ENCODE measurements at regions not wholly inside any gene's neighbourhood (a gene's known extent, or its start where the extent isn't known, plus 50 kb on each side); places are given as distances from the start of the nearest gene placed in this dataset.

DNA sequence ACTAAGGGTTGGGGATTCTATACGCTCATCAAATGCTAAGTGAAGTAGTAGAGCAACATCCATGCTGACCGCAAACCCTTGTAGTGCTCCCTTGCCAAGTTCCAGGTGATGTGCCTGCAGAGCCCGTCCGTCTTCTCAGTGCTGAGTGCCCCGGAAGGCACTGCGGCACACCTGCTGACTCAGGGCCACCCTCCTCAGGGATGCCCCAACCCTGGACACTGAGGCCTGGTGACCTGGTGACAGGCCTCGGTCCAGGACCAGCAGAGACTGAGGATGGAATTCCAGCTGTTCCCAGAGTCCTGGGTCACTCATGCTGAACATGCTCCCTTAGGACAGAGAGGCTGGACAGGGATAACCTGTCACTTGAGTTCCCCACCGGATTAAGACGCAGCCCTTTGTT, 422.5 kb downstream of the OCA2 start:
- Histone ChIP-seq H3K9me3 (ENCODE audit: control insufficient read depth, insufficient read depth, low read depth, low read length) (no peaks in the 10 kb centered on the region), H3K79me2 (ENCODE audit: control insufficient read depth, insufficient read depth, low read length) (no peaks in the 10 kb centered on the region), H3K4me3 (replicated peaks in 1 of 4; ENCODE audit: control extremely low read depth in 1 of 4, insufficient read depth in 1 of 4, low read depth in 3 of 4, low read length in 4 of 4) (no peak overlapping the region)

DNA sequence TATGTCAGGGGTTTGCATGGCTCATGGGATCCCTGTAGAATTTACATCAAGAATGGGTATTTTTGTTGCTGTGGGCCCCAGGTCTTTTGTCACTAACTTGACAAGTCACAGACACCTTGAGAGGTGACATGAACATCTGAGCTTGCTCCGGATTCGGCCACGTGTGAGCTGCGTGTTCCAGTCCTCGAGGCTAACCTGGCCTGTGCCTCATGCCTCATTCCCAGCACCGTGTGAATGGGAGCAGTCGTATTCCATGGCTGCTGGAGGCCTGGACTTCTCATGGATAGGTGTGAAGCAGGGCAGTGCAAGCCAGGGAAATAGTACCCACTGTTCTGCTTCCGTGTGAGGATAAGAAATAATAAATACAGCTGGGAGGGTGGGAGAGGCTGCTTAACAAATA, 423.5 kb downstream of the OCA2 start:
- no peak overlapping the region for H3K9ac ChIP-seq (ENCODE audit: insufficient read depth, low read length)
- H4K20me1 ChIP-seq (ENCODE audit: control insufficient read depth, extremely low read depth, insufficient read depth, low read length) = no peaks in the 10 kb centered on the region
- H3K36me3 ChIP-seq (ENCODE audit: control insufficient read depth, insufficient read depth, low read length) = no peaks in the 10 kb centered on the region
- no peaks in the 10 kb centered on the region for H3K27me3 ChIP-seq (ENCODE audit: control insufficient read depth, insufficient read depth, low read length)
- H3K9me3 ChIP-seq (ENCODE audit: control insufficient read depth, insufficient read depth, low read depth, low read length) = no peaks in the 10 kb centered on the region
- no peak overlapping the region for H3K4me3 ChIP-seq (replicated peaks in 1 of 4; ENCODE audit: control extremely low read depth in 1 of 4, insufficient read depth in 1 of 4, low read depth in 3 of 4, low read length in 4 of 4)
- H3K27ac ChIP-seq (ENCODE audit: insufficient read depth, low read length) = no peak overlapping the region
- TF ChIP-seq CTCF (conservative IDR thresholded peaks at IDR 0.05 in 1 of 2, IDR thresholded peaks at IDR 0.05 in 1 of 2; ENCODE audit: low read depth in 1 of 2, low read length in 2 of 2) = no peak
- TF ChIP-seq EZH2 (IDR thresholded peaks at IDR 0.05; ENCODE audit: low read length, missing control alignments) = no peak
- DNase-seq (ENCODE audit: low read depth in 2 of 2) = no peak
- H3K79me2 ChIP-seq (ENCODE audit: control insufficient read depth, insufficient read depth, low read length) = no peaks in the 10 kb centered on the region
- H3K4me1 ChIP-seq (ENCODE audit: control insufficient read depth, extremely low read depth, insufficient read depth, low read length) = no peaks in the 10 kb centered on the region
- H3K4me2 ChIP-seq (ENCODE audit: extremely low read depth, insufficient read depth, low read length) = no peak overlapping the region
- H2AFZ ChIP-seq (ENCODE audit: low read length) = no peak overlapping the region

More for the DNA sequence above, 422.5 kb downstream of the OCA2 start:
- Histone ChIP-seq H4K20me1 (ENCODE audit: control insufficient read depth, extremely low read depth, insufficient read depth, low read length) (no peaks in the 10 kb centered on the region), H3K36me3 (ENCODE audit: control insufficient read depth, insufficient read depth, low read length) (no peaks in the 10 kb centered on the region), H2AFZ (ENCODE audit: low read length) (no peak overlapping the region), H3K9ac (ENCODE audit: insufficient read depth, low read length) (no peak overlapping the region), H3K27ac (ENCODE audit: insufficient read depth, low read length) (no peak overlapping the region), H3K4me2 (ENCODE audit: extremely low read depth, insufficient read depth, low read length) (no peak overlapping the region), H3K4me1 (ENCODE audit: control insufficient read depth, extremely low read depth, insufficient read depth, low read length) (no peaks in the 10 kb centered on the region), H3K27me3 (ENCODE audit: control insufficient read depth, insufficient read depth, low read length) (no peaks in the 10 kb centered on the region)
- TF ChIP-seq EZH2 (IDR thresholded peaks at IDR 0.05; ENCODE audit: low read length, missing control alignments) (no peak), CTCF (conservative IDR thresholded peaks at IDR 0.05 in 1 of 2, IDR thresholded peaks at IDR 0.05 in 1 of 2; ENCODE audit: low read depth in 1 of 2, low read length in 2 of 2) (no peak)
- no peak for DNase-seq (ENCODE audit: low read depth in 2 of 2)

DNA sequence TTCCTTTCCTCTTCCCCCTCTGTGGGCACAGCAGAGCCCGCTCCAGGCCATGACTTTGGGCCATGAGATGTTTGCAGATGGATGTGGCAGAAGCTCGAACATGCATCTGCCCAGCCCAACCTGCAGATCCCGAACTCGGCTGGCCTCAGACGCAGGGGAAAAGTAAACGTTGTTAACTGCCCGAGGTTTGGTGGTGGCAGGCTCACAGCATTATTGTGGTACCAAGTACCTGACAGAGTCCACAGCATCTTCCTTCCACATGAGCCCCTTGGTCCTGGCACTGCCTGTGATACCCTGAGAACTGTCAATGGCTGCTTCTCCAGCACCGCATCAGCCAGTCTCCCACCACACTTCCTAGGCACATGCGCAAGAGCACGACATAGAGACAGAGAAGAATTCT, 424.3 kb downstream of the OCA2 start:
- H3K79me2 ChIP-seq (ENCODE audit: control insufficient read depth, insufficient read depth, low read length) = no peaks in the 10 kb centered on the region
- no peak for DNase-seq (ENCODE audit: low read depth in 2 of 2)
- H3K27me3 ChIP-seq (ENCODE audit: control insufficient read depth, insufficient read depth, low read length) = no peaks in the 10 kb centered on the region
- no peak overlapping the region for H3K4me3 ChIP-seq (replicated peaks in 1 of 4; ENCODE audit: control extremely low read depth in 1 of 4, insufficient read depth in 1 of 4, low read depth in 3 of 4, low read length in 4 of 4)
- no peaks in the 10 kb centered on the region for H3K9me3 ChIP-seq (ENCODE audit: control insufficient read depth, insufficient read depth, low read depth, low read length)
- no peak overlapping the region for H3K27ac ChIP-seq (ENCODE audit: insufficient read depth, low read length)
- TF ChIP-seq EZH2 (IDR thresholded peaks at IDR 0.05; ENCODE audit: low read length, missing control alignments) (no peak), CTCF (conservative IDR thresholded peaks at IDR 0.05 in 1 of 2, IDR thresholded peaks at IDR 0.05 in 1 of 2; ENCODE audit: low read depth in 1 of 2, low read length in 2 of 2) (no peak)
- no peaks in the 10 kb centered on the region for H3K36me3 ChIP-seq (ENCODE audit: control insufficient read depth, insufficient read depth, low read length)
- no peak overlapping the region for H3K9ac ChIP-seq (ENCODE audit: insufficient read depth, low read length)
- no peak overlapping the region for H2AFZ ChIP-seq (ENCODE audit: low read length)
- H3K4me2 ChIP-seq (ENCODE audit: extremely low read depth, insufficient read depth, low read length) = no peak overlapping the region
- no peaks in the 10 kb centered on the region for H3K4me1 ChIP-seq (ENCODE audit: control insufficient read depth, extremely low read depth, insufficient read depth, low read length)
- H4K20me1 ChIP-seq (ENCODE audit: control insufficient read depth, extremely low read depth, insufficient read depth, low read length) = no peaks in the 10 kb centered on the region

All from fibroblast of lung (primary cell).